ENCODE measurements at regions not wholly inside any gene's neighbourhood (a gene's known extent, or its start where the extent isn't known, plus 50 kb on each side); places are given as distances from the start of the nearest gene placed in this dataset.
"Not testable (repeated sequence)": the region's sequence is repeated elsewhere in the genome, so short reads cannot be mapped to it uniquely, and the experiment has no call there.

- no peak for ATAC-seq
- TF ChIP-seq OSR1 (CRISPR knock-in tag; IDR thresholded peaks at IDR 0.05): no peak
- TF ChIP-seq BACH2 (CRISPR knock-in tag; IDR thresholded peaks at IDR 0.05; ENCODE audit: borderline replicate concordance): no peak
- TF ChIP-seq CREB5 (CRISPR knock-in tag; IDR thresholded peaks at IDR 0.05; ENCODE audit: low read depth): no peak
- no peak for TF ChIP-seq ZC3H10 (CRISPR knock-in tag; IDR thresholded peaks at IDR 0.05)
- no peak for TF ChIP-seq TSHZ2 (CRISPR knock-in tag; IDR thresholded peaks at IDR 0.05)
- no peak for TF ChIP-seq ZFP30 (CRISPR knock-in tag; IDR thresholded peaks at IDR 0.05)
- no peak for TF ChIP-seq ZNF565 (CRISPR knock-in tag; conservative IDR thresholded peaks at IDR 0.05; ENCODE audit: low read depth)
- no peak for TF ChIP-seq ZNF8 (CRISPR knock-in tag; IDR thresholded peaks at IDR 0.05)
- TF ChIP-seq TOX (CRISPR knock-in tag; IDR thresholded peaks at IDR 0.05; ENCODE audit: borderline replicate concordance): no peak
- TF ChIP-seq POU6F1 (CRISPR knock-in tag; IDR thresholded peaks at IDR 0.05; ENCODE audit: borderline replicate concordance, low read depth): no peak
- TF ChIP-seq ESRRG (CRISPR knock-in tag; IDR thresholded peaks at IDR 0.05): no peak
- no peak for TF ChIP-seq ZNF70 (CRISPR knock-in tag; IDR thresholded peaks at IDR 0.05)
- no peak for TF ChIP-seq ISL1 (CRISPR knock-in tag; IDR thresholded peaks at IDR 0.05)
- TF ChIP-seq CSDC2 (CRISPR knock-in tag; IDR thresholded peaks at IDR 0.05): no peak
- no peak for TF ChIP-seq SNAI2 (CRISPR knock-in tag; IDR thresholded peaks at IDR 0.05)
- TF ChIP-seq ZFP3 (CRISPR knock-in tag; IDR thresholded peaks at IDR 0.05): no peak
- no peak for TF ChIP-seq PPARA (CRISPR knock-in tag; IDR thresholded peaks at IDR 0.05; ENCODE audit: borderline replicate concordance)
- TF ChIP-seq TCF4 (CRISPR knock-in tag; IDR thresholded peaks at IDR 0.05; ENCODE audit: borderline replicate concordance): no peak
- no peak for TF ChIP-seq GLIS3 (CRISPR knock-in tag; IDR thresholded peaks at IDR 0.05)
- TF ChIP-seq CSRNP3 (CRISPR knock-in tag; IDR thresholded peaks at IDR 0.05): no peak
Measured at GRCh38 chr3:20524328-20524727, 338.3 kb upstream of the SGO1 start.

- ATAC-seq: no peak
- no peak for TF ChIP-seq ZC3H10 (CRISPR knock-in tag; IDR thresholded peaks at IDR 0.05)
- no peak for TF ChIP-seq CSRNP3 (CRISPR knock-in tag; IDR thresholded peaks at IDR 0.05)
- no peak for TF ChIP-seq PPARA (CRISPR knock-in tag; IDR thresholded peaks at IDR 0.05; ENCODE audit: borderline replicate concordance)
- no peak for TF ChIP-seq CREB5 (CRISPR knock-in tag; IDR thresholded peaks at IDR 0.05; ENCODE audit: low read depth)
- no peak for TF ChIP-seq TOX (CRISPR knock-in tag; IDR thresholded peaks at IDR 0.05; ENCODE audit: borderline replicate concordance)
- TF ChIP-seq ZNF8 (CRISPR knock-in tag; IDR thresholded peaks at IDR 0.05): no peak
- no peak for TF ChIP-seq ZNF565 (CRISPR knock-in tag; conservative IDR thresholded peaks at IDR 0.05; ENCODE audit: low read depth)
- TF ChIP-seq SNAI2 (CRISPR knock-in tag; IDR thresholded peaks at IDR 0.05): no peak
- TF ChIP-seq RARB (CRISPR knock-in tag; IDR thresholded peaks at IDR 0.05): no peak
- no peak for TF ChIP-seq TCF4 (CRISPR knock-in tag; IDR thresholded peaks at IDR 0.05; ENCODE audit: borderline replicate concordance)
- TF ChIP-seq POU6F1 (CRISPR knock-in tag; IDR thresholded peaks at IDR 0.05; ENCODE audit: borderline replicate concordance, low read depth): no peak
- TF ChIP-seq TSHZ2 (CRISPR knock-in tag; IDR thresholded peaks at IDR 0.05): no peak
- TF ChIP-seq BACH2 (CRISPR knock-in tag; IDR thresholded peaks at IDR 0.05; ENCODE audit: borderline replicate concordance): no peak
- no peak for TF ChIP-seq ZNF70 (CRISPR knock-in tag; IDR thresholded peaks at IDR 0.05)
- TF ChIP-seq OSR1 (CRISPR knock-in tag; IDR thresholded peaks at IDR 0.05): no peak
- no peak for TF ChIP-seq ZFP3 (CRISPR knock-in tag; IDR thresholded peaks at IDR 0.05)
- TF ChIP-seq ISL1 (CRISPR knock-in tag; IDR thresholded peaks at IDR 0.05): no peak
Measured at GRCh38 chr3:20523293-20523692, 337.3 kb upstream of the SGO1 start.

- ATAC-seq: not testable (repeated sequence)
Measured at GRCh38 chr3:20517316-20517715, 331.3 kb upstream of the SGO1 start.

Data from SK-N-SH treated with all-trans-retinoic acid at 6 μM for 48 hours (cell line).